ENCODE measurements at regions not wholly inside any gene's neighbourhood (a gene's known extent, or its start where the extent isn't known, plus 50 kb on each side); places are given as distances from the start of the nearest gene placed in this dataset.

DNA sequence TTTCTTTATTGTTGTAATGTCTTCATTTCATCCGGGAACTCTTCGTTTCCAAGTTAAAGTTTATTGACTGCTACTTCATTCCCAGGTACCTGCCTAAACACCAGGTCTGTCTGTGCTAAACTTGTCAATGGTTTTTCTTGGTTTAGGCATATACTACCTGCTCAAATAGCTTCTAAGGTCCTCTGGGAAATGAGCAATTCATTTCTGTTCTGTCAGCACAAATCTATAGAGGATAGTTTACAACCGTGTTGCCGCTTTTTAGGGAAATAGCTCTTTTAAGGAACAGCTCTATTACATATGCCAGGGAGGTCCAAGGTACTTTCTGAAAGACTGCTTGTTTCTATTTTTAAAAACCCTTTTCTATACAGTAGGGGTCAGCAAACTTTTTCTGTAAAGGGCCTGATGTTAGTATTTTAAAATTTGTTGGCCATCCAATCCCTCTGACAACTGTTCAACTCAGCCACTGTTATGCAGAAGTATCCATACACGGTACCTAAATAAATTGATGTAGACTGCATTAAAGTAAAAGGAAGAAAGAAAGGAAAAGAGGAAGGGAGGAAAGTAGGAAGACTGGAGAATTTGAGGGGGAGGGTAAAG is 222.7 kb upstream of the PTBP2 start:
- no peaks in the 10 kb centered on the region for H3K27me3 ChIP-seq (replicated peaks in 1 of 4; ENCODE audit: control insufficient read depth in 3 of 4, extremely low read depth in 1 of 4, insufficient read depth in 3 of 4, low read length in 3 of 4)
- no peaks in the 10 kb centered on the region for H3K9me3 ChIP-seq (ENCODE audit: insufficient read depth in 2 of 2, low read depth in 1 of 2, low read length in 1 of 2)
- no peak overlapping the region for H3K56ac ChIP-seq (replicated peaks; ENCODE audit: insufficient read length, low read depth, low read length)
- DNase-seq (ENCODE audit: low read depth in 1 of 2, low spot score in 2 of 2) (no peak), FAIRE-seq (no peak)
- no peak overlapping the region for H3K9ac ChIP-seq (replicated peaks in 1 of 4; ENCODE audit: extremely low read depth in 1 of 4, low read depth in 3 of 4, low read length in 3 of 4)
- H3K4me3 ChIP-seq (ENCODE audit: extremely low read depth in 1 of 4, insufficient read depth in 2 of 4, low read depth in 3 of 4, low read length in 4 of 4), result no peak overlapping the region
- ChIA-PET CTCF (ENCODE audit: partially characterized antibody) (interaction anchor here (0.9 to 1.7 kb wide), 4 partner anchors 97 to 401 kb away, joined by 3 to 4 read pairs (median 4); no protein-coding TSS in a partner anchor), POLR2A (ENCODE audit: partially characterized antibody) (no interaction called here)
- H2BK12ac ChIP-seq (ENCODE audit: low read depth, low read length), result no peak overlapping the region
- H2BK20ac ChIP-seq (ENCODE audit: low read length), result no peak overlapping the region
- H2BK5ac ChIP-seq (ENCODE audit: low read depth, low read length), result no peak overlapping the region
- TF ChIP-seq BACH1 (IDR thresholded peaks at IDR 0.05; ENCODE audit: low read length) (no peak), RAD21 (IDR thresholded peaks at IDR 0.05 in 1 of 2, conservative IDR thresholded peaks at IDR 0.05 in 1 of 2; ENCODE audit: low read depth in 2 of 2, low read length in 2 of 2) (peak in 1 of 2 experiments; percentile 22; a peak in 1 of 4 replicates)
- H3K14ac ChIP-seq (ENCODE audit: insufficient read length), result no peak overlapping the region
- no peaks in the 10 kb centered on the region for H4K20me1 ChIP-seq (replicated peaks in 1 of 2; ENCODE audit: control insufficient read depth in 1 of 2, insufficient read depth in 2 of 2, low read length in 2 of 2)
- no peak overlapping the region for H3K23ac ChIP-seq (ENCODE audit: insufficient read length)
- H2BK15ac ChIP-seq (ENCODE audit: low read length), result no peak overlapping the region
- no peak overlapping the region for H4K5ac ChIP-seq (ENCODE audit: insufficient read length, low read depth, low read length)
- H3K4me1 ChIP-seq (replicated peaks in 1 of 4; ENCODE audit: control insufficient read depth in 3 of 4, insufficient read depth in 4 of 4, low read length in 3 of 4), result no peaks in the 10 kb centered on the region
- H3K23me2 ChIP-seq (ENCODE audit: low read depth, low read length), result no peaks in the 10 kb centered on the region
- no peak overlapping the region for H2AFZ ChIP-seq (ENCODE audit: low read length)
- no peak overlapping the region for H3K18ac ChIP-seq (ENCODE audit: extremely low read depth, low read length)
- H4K8ac ChIP-seq (ENCODE audit: extremely low read depth, insufficient read depth, low read length), result no peak overlapping the region
- H3K79me2 ChIP-seq (ENCODE audit: control insufficient read depth in 1 of 2, insufficient read depth in 2 of 2, low read length in 2 of 2), result no peaks in the 10 kb centered on the region
- WGBS, 2 experiments (ENCODE audit: extremely low coverage in 1 of 2, insufficient coverage in 1 of 2, insufficient read length in 1 of 2, insufficient replicate concordance in 2 of 2, low coverage in 1 of 2, low lambda C conversion rate in 2 of 2, missing lambda C conversion rate in 1 of 2), result 90% methylated on average over 5 of the region's 5 CpGs; no CpG with 5 or more reads in 1 of the 2 experiments
- H3K36me3 ChIP-seq (ENCODE audit: control insufficient read depth in 2 of 4, insufficient read depth in 4 of 4, low read length in 3 of 4), result no peaks in the 10 kb centered on the region
- no peak overlapping the region for H2BK120ac ChIP-seq (replicated peaks; ENCODE audit: low read depth, low read length)
- H3K79me1 ChIP-seq (ENCODE audit: low read depth, low read length), result no peaks in the 10 kb centered on the region
- H2AK5ac ChIP-seq (ENCODE audit: low read depth, low read length), result no peak overlapping the region
- no peak overlapping the region for H3K27ac ChIP-seq (ENCODE audit: low read depth, low read length)
- H4K91ac ChIP-seq (replicated peaks; ENCODE audit: insufficient read length, low read length), result no peak overlapping the region
- no peak overlapping the region for H3K4me2 ChIP-seq (ENCODE audit: insufficient read depth in 1 of 2, low read depth in 2 of 2, low read length in 2 of 2)
- H3K4ac ChIP-seq (replicated peaks; ENCODE audit: insufficient read length, low read depth, low read length), result no peak overlapping the region

Data from H1 (cell line).